ENCODE measurements at regions not wholly inside any gene's neighbourhood (a gene's known extent, or its start where the extent isn't known, plus 50 kb on each side); places are given as distances from the start of the nearest gene placed in this dataset.

GRCh38 chr2:176454893-176455815 is 185.9 kb downstream of the MTX2 start:
- intact Hi-C loops (cut with micrococcal nuclease; ENCODE audit: unreplicated experiment), result loop anchor here (2.0 to 5.0 kb wide), 4 partner anchors 98 to 314 kb away; partner anchors contain the start of gene HOXD3
- TF ChIP-seq CTCF (conservative IDR thresholded peaks at IDR 0.05; ENCODE audit: low read depth, low read length), result peak; percentile 91
- TF ChIP-seq EZH2 (IDR thresholded peaks at IDR 0.05; ENCODE audit: borderline replicate concordance, low read depth, low read length, poor library complexity, severe bottlenecking), result no peak
- Histone ChIP-seq H3K9me3 (ENCODE audit: low read depth, low read length, poor library complexity, severe bottlenecking) (no peaks in the 10 kb centered on the region), H3K4me1 (ENCODE audit: insufficient read depth, low read length, poor library complexity, severe bottlenecking) (peaks cover 14% of the 10 kb centered on the region), H3K27ac (ENCODE audit: low read depth, low read length, poor library complexity, severe bottlenecking) (no peak overlapping the region), H3K27me3 (replicated peaks; ENCODE audit: insufficient read depth, low read depth, low read length, poor library complexity) (no peaks in the 10 kb centered on the region), H3K4me3 (ENCODE audit: low read depth, low read length, poor library complexity, severe bottlenecking) (no peak overlapping the region), H3K36me3 (ENCODE audit: insufficient read depth, low read length, poor library complexity, severe bottlenecking) (no peaks in the 10 kb centered on the region)
- DNase-seq (ENCODE audit: low spot score), result peak; percentile 85
- ChIA-PET CTCF (interaction anchor here (0.5 to 2.0 kb wide), 20 partner anchors 9 to 693 kb away, joined by 3 to 35 read pairs (median 6); no protein-coding TSS in a partner anchor), POLR2A (ENCODE audit: low non-redundant PET) (no interaction called here)
- no TSS peak for BruUV-seq (replicated peaks)

- intact Hi-C loops (cut with micrococcal nuclease; ENCODE audit: unreplicated experiment), result loop anchor here (2.0 to 5.0 kb wide), 4 partner anchors 97 to 315 kb away; partner anchors contain the start of gene HOXD3
- Histone ChIP-seq H3K4me1 (ENCODE audit: insufficient read depth, low read length, poor library complexity, severe bottlenecking) (peaks cover 18% of the 10 kb centered on the region), H3K27me3 (replicated peaks; ENCODE audit: insufficient read depth, low read depth, low read length, poor library complexity) (no peaks in the 10 kb centered on the region), H3K36me3 (ENCODE audit: insufficient read depth, low read length, poor library complexity, severe bottlenecking) (no peaks in the 10 kb centered on the region), H3K27ac (ENCODE audit: low read depth, low read length, poor library complexity, severe bottlenecking) (no peak overlapping the region), H3K4me3 (ENCODE audit: low read depth, low read length, poor library complexity, severe bottlenecking) (no peak overlapping the region), H3K9me3 (ENCODE audit: low read depth, low read length, poor library complexity, severe bottlenecking) (no peaks in the 10 kb centered on the region)
- DNase-seq (ENCODE audit: low spot score), result peak; percentile 35
- ChIA-PET CTCF (interaction anchor here (0.9 to 2.0 kb wide), 10 partner anchors 98 to 693 kb away, joined by 3 to 35 read pairs (median 6); no protein-coding TSS in a partner anchor), POLR2A (ENCODE audit: low non-redundant PET) (no interaction called here)
- TF ChIP-seq EZH2 (IDR thresholded peaks at IDR 0.05; ENCODE audit: borderline replicate concordance, low read depth, low read length, poor library complexity, severe bottlenecking) (no peak), CTCF (conservative IDR thresholded peaks at IDR 0.05; ENCODE audit: low read depth, low read length) (no peak)
- BruUV-seq (replicated peaks), result no TSS peak
Measured at GRCh38 chr2:176455816-176456291, 186.6 kb downstream of the MTX2 start.

- ChIA-PET CTCF (no interaction called here), POLR2A (ENCODE audit: low non-redundant PET) (interaction anchor here (0.6 kb wide), 1 partner anchor 312 kb away, joined by 8 read pairs; no protein-coding TSS in a partner anchor)
- BruUV-seq (replicated peaks), result no TSS peak
- H3K9me3 ChIP-seq (ENCODE audit: low read depth, low read length, poor library complexity, severe bottlenecking), result no peaks in the 10 kb centered on the region
- H3K4me3 ChIP-seq (ENCODE audit: low read depth, low read length, poor library complexity, severe bottlenecking), result no peak overlapping the region
- H3K27me3 ChIP-seq (replicated peaks; ENCODE audit: insufficient read depth, low read depth, low read length, poor library complexity), result no peaks in the 10 kb centered on the region
- no peaks in the 10 kb centered on the region for H3K36me3 ChIP-seq (ENCODE audit: insufficient read depth, low read length, poor library complexity, severe bottlenecking)
- intact Hi-C loops (cut with micrococcal nuclease; ENCODE audit: unreplicated experiment), result loop anchor here (5.0 kb wide), 2 partner anchors 180 to 300 kb away; partner anchors contain the start of gene HOXD3
- peaks cover 34% of the 10 kb centered on the region for H3K4me1 ChIP-seq (ENCODE audit: insufficient read depth, low read length, poor library complexity, severe bottlenecking)
- TF ChIP-seq CTCF (conservative IDR thresholded peaks at IDR 0.05; ENCODE audit: low read depth, low read length), result no peak
- no peak for TF ChIP-seq EZH2 (IDR thresholded peaks at IDR 0.05; ENCODE audit: borderline replicate concordance, low read depth, low read length, poor library complexity, severe bottlenecking)
- DNase-seq (ENCODE audit: low spot score), result no peak
- no peak overlapping the region for H3K27ac ChIP-seq (ENCODE audit: low read depth, low read length, poor library complexity, severe bottlenecking)
Measured at GRCh38 chr2:176457481-176457880, 188.2 kb downstream of the MTX2 start.
